GM19372 (cell line): ENCODE measurements at regions not wholly inside any gene's neighbourhood (a gene's known extent, or its start where the extent isn't known, plus 50 kb on each side); places are given as distances from the start of the nearest gene placed in this dataset.
"Not testable (repeated sequence)": the region's sequence is repeated elsewhere in the genome, so short reads cannot be mapped to it uniquely, and the experiment has no call there.

Source experiments
- ATAC-seq: cut with Tn5 transposase; IDR thresholded peaks from one replicate; pipeline ENCODE4 v1.9.1; 2021; ENCODE audit warnings: mild to moderate bottlenecking, low read depth, moderate library complexity; ENCODE audit not compliant: unreplicated experiment

DNA sequence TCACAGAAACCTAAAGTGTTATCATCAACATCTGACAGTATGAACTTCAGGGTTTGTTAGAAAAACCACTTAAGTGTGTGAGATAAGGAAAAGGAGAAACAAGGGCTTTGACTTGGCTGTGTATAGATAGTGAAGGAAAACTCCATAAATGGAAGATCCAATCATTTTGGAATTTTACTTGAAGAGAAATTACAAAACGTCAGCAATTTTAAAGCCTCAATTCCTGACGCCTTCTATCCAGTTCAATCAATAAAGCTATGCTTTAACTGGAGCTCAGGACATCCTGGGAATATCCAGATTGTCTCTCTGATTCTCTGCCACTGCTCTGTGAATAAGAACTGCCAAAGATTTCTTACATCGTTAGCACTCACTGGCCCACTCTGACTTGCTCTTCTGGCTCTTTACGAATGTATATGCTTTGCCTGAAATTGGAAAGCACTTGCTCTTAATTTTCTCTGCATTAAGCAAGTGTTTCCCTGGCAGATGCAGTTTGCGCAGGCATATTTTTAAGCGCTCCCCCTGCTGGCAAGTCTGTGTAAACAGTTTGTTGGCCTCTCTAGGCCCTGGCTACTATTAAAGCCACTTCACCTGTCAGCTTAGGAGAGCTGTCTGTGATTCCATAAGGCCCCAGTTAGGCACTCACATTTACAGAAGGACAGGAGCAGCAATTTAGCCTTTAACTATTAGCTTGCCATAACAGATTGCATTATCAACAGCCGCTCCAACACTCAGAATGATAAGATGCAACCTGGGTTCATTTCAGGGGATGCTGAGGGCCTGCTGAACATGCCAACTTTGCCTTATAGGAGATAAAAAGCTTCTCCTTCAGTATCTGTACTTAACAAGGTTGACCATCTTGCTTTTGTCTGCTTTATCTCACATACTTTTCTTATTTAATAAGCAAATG is 251.4 kb upstream of the DDX53 start:
- peak; percentile 90 for ATAC-seq

DNA sequence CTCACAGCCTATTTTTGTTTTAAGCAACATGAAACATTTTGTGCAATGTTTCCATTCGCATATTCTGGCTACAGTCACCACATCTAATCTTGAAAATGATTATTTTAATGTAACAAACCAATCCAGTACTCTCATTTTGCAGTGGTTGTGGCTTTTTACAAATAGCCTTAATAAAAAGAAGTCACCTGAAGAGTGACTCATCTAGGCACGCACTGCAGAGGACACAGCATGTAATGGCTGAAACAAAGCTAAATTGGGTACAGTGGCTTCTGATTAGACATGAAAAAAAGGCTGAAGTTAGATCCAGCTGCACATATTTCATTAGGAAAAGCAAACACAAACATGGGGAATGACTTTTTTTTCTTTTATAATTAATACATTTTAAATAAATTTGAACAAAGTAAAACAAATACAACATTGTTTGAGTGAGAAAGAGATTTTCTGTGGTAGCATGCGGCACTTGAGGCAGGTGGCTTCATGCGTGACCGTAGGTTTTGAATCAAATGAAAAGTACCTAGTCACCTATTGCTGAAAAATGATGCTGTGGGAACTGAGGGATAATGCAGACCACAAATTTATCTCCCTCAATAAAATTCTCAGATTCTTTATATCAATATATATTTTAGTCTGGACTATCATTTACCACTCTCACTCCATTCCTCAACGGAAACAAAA is 240.8 kb upstream of the DDX53 start:
- peak; percentile 80 for ATAC-seq

- no peak for ATAC-seq
Observed at GRCh38 chrX:22760513-22761057, 239.2 kb upstream of the DDX53 start.

GRCh38 chrX:22788221-22788620 is 211.5 kb upstream of the DDX53 start:
- no peak for ATAC-seq

- no peak for ATAC-seq
Observed at GRCh38 chrX:22795671-22796070, 204.1 kb upstream of the DDX53 start.

DNA sequence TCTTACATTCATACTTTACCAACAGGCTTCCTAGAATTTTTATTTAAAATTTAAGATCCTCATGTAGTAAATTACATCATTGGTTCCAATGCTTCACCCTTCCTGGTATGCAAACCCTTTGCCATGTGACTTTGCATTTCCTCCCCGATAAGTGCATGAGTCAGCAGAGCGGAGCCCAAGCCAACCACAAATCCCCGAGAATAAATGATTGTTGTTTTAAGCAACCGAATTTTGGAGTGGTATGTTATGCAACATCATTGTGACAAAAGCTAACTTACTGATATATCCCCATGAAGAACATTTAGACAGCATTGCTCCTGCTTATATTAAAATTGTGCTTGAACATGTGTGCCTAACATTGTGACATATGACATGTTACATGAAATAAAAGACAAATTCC is 199.4 kb upstream of the DDX53 start:
- no peak for ATAC-seq

DNA sequence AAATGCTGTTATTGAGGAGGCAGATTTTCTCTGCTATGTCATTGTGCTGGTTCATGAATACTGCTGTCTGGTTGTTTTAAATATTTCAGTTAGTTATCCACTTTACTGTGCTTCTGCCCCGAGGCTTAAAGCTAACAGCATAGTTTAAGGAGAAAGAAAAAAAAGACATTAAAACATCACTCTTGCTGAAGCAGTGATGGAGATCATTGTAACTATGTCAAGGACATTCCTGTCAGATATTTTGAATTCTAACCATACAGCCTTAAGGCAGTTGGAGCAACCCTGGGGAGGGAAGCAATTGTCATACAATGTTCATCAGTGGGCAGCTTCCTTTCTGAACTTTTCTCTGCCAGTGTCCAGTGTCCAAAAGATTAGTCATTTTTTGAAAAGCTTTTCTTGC is 199.0 kb upstream of the DDX53 start:
- no peak for ATAC-seq

DNA sequence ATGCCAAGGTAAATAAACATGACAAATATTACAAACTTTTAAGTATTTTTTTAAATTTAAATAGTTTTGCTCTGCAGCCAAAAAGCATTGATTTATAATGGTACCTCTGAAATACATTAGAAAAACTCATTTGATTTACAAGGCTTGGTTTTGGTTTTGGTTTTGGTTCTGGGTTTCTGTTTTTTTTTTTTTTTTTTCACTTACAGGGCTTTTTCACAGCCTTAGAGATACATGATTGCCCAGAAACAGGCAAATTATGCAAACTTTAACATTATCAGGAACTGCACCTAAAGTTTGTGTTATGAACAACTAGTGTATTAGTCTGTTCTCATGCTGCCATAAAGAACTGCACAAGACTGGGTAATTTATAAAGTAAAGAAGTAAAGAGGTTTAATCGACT is 196.4 kb upstream of the DDX53 start:
- no peak for ATAC-seq

DNA sequence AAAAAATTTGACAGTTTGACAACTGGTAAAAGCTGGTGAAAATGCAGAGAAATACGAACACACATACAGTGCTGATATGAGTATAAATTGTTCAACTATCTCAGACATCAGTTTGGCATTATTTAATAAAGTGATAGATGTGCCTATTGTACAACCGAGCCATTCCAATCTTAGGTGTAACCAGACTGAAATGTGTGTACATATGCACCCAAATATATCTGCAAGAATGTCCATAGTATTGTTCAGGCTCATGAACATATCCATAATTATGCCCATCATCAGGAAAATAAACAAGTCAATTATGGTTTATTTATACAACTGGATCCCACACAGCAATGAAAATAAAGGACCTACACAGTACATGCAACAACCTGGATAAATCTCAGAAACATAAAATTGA is 188.9 kb upstream of the DDX53 start:
- no peak for ATAC-seq

GRCh38 chrX:22818061-22818460 is 181.7 kb upstream of the DDX53 start:
- no peak for ATAC-seq

DNA sequence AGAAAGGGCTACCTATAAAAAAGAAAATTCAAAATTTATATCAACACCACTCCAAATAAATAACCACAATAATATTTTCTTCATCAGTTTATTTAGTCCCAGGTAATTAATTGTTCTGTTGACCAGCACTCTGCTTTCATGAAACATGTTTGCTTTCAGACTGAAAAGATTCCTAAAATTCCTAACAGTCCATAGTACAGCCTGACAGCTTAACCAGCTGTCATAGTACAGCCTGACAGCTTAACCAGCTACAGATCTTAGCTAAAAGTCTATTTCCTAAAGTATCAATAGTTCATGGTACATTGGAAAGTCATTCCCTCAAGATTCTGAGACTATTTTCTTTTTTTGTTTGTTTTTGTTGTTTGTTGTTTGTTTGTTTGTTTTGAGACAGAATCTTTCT is 144.1 kb upstream of the DDX53 start:
- ATAC-seq, result no peak

DNA sequence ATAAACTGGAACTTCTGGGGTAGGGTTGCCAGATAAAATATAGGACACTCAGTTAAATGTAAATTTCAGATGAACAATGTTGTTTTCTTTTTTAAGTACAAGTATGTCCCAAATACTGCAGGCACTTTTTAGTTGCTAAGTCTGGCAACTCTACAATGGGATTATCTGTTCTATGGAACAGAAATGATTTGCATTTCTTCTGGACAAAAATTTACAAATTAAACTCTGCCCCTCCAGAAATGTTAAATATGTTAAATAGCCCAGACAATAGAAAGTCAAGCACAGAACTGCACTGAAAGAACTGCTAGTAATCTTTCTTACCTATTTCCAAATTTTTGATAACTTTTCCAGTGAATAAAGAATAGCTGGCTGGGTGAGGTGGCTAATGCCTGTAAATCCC is 140.1 kb upstream of the DDX53 start:
- ATAC-seq, result no peak

- ATAC-seq, result not testable (repeated sequence)
Observed at GRCh38 chrX:22866801-22867200, 133.0 kb upstream of the DDX53 start.

DNA sequence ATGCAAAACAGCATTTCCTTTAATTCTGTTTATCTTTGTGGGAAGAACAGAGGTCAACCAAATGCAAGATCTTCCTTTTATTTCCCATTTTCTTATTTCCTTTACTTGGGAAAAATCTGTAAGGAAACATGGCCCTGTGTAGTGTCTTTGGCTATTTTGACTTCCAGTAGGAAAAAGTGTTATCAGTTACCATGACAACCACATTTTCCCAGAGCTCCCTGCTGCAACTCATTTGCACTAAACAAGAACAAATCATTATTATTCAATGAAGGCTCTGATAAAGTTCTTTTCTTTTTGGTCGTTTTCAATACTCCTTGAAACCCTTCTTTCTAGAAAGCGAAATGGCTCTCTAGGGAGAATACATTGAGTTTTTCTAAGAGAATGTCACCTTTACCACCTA is 117.2 kb upstream of the DDX53 start:
- ATAC-seq, result no peak

DNA sequence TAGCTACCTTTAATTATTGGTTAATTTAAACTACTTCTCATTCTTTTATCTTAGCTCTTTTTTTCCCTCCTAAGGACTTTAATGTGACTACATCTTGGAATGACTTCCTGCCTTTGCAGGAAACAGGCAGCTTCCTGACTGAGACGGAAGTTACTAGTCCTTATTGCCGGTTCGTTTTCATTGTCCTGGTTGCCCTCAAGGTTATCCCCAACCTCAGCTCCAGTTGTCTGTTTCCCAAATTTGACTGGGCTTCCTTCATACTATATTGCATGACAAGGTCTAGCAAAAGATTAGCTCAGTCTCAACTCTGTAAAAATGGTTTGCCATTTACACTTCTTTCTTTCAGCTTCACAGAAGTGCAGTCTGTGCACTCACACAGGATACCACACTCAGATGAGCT is 109.9 kb upstream of the DDX53 start:
- no peak for ATAC-seq

DNA sequence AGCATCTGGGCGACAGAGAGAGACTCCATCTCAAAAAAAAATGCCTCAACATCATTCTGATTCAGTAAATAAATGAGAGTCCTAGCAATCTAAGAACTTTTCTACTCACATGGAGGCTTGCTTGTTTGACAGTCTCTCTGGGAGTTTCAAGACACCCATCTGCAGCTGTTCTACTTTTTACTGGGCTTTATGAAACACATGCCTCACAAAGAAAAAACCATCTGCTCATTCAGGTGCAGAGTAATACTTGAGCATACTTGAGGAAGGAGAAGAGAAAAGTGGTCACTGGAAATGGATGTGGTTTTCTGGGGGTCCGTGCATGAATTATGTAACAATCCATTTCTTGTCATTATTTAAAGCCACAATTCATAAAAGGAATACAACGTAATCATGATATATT is 87.1 kb upstream of the DDX53 start:
- no peak for ATAC-seq

DNA sequence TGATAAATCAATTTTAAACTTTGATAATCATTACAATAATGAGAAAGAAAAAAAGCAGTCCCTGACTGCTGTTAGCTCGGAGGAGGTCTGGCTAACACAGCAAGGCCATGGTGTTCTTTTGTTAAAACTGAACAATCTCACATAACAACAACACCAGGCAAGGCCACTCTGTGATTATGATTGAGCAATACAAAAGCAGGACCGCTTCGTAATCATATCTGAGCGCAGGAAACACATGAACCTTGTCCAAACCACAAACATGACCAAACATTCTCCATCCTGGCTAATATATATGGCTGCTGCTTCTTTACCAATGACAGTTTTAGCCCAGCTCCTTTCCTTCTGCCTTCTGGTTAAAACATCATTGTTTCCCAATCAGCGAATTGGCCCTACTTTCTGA is 76.8 kb upstream of the DDX53 start:
- ATAC-seq, result no peak

- no peak for ATAC-seq
Observed at GRCh38 chrX:22934640-22935039, 65.1 kb upstream of the DDX53 start.

DNA sequence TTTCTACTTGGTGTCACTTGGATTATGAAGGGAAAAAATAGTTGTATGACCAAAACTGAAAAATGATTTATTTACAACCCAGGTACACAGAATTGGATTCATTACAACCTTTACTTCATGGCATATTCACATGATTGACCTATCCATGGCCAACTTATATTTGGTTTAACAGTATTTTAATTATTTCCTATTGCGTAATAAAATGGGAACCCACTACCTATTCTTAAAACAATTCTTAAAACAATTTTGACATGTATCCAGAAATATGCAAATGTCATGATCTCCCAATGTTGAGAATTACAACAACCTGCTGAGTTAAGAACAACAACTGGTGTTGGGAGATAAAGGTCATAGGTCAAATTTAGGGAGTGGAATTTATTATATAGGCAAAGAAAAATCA is 54.8 kb upstream of the DDX53 start:
- no peak for ATAC-seq
